ENCODE measurements at regions not wholly inside any gene's neighbourhood (a gene's known extent, or its start where the extent isn't known, plus 50 kb on each side); places are given as distances from the start of the nearest gene placed in this dataset.

- no peak for DNase-seq (ENCODE audit: low spot score)
These were observed 637.9 kb downstream of the NLGN4Y start for GRCh38 chrY:15162211-15162610.

GRCh38 chrY:15179890-15180289 lies 655.6 kb downstream of the NLGN4Y start:
- DNase-seq (ENCODE audit: low spot score) = no peak

GRCh38 chrY:15229056-15229455 lies 704.7 kb downstream of the NLGN4Y start:
- DNase-seq (ENCODE audit: low spot score) = no peak

GRCh38 chrY:15239596-15240132 lies 715.3 kb downstream of the NLGN4Y start:
- DNase-seq (ENCODE audit: low spot score) = no peak

- no peak for DNase-seq (ENCODE audit: low spot score)
These were observed 735.0 kb downstream of the NLGN4Y start for GRCh38 chrY:15259286-15259685.

- DNase-seq (ENCODE audit: low spot score) = no peak
These were observed 762.2 kb downstream of the NLGN4Y start for GRCh38 chrY:15286572-15286971.

- DNase-seq (ENCODE audit: low spot score) = no peak
These were observed 765.5 kb downstream of the NLGN4Y start for GRCh38 chrY:15289821-15290220.

- DNase-seq (ENCODE audit: low spot score) = no peak
These were observed 768.6 kb downstream of the NLGN4Y start for GRCh38 chrY:15292881-15293280.

GRCh38 chrY:15301879-15302278 lies 777.5 kb downstream of the NLGN4Y start:
- DNase-seq (ENCODE audit: low spot score) = no peak

GRCh38 chrY:15312166-15312565 lies 787.8 kb downstream of the NLGN4Y start:
- DNase-seq (ENCODE audit: low spot score) = no peak

GRCh38 chrY:15324189-15324588 lies 799.9 kb downstream of the NLGN4Y start:
- DNase-seq (ENCODE audit: low spot score) = no peak

GRCh38 chrY:15325201-15325600 lies 800.9 kb downstream of the NLGN4Y start:
- DNase-seq (ENCODE audit: low spot score) = no peak

- no peak for DNase-seq (ENCODE audit: low spot score)
These were observed 802.3 kb downstream of the NLGN4Y start for GRCh38 chrY:15326673-15327072.

- DNase-seq (ENCODE audit: low spot score) = no peak
These were observed 804.5 kb downstream of the NLGN4Y start for GRCh38 chrY:15328848-15329247.

- no peak for DNase-seq (ENCODE audit: low spot score)
These were observed 819.2 kb downstream of the NLGN4Y start for GRCh38 chrY:15343522-15343921.

- no peak for DNase-seq (ENCODE audit: low spot score)
These were observed 821.3 kb downstream of the NLGN4Y start for GRCh38 chrY:15345471-15346155.

GRCh38 chrY:15349351-15349750 lies 825.0 kb downstream of the NLGN4Y start:
- no peak for DNase-seq (ENCODE audit: low spot score)

- DNase-seq (ENCODE audit: low spot score) = peak; percentile 31
These were observed 831.0 kb downstream of the NLGN4Y start for GRCh38 chrY:15355321-15355720.

GRCh38 chrY:15360471-15360870 lies 836.1 kb downstream of the NLGN4Y start:
- DNase-seq (ENCODE audit: low spot score) = no peak

- no peak for DNase-seq (ENCODE audit: low spot score)
These were observed 840.7 kb downstream of the NLGN4Y start for GRCh38 chrY:15364996-15365395.

- no peak for DNase-seq (ENCODE audit: low spot score)
These were observed 844.5 kb downstream of the NLGN4Y start for GRCh38 chrY:15368786-15369185.

- no peak for DNase-seq (ENCODE audit: low spot score)
These were observed 860.8 kb downstream of the NLGN4Y start for GRCh38 chrY:15385178-15385577.

- no peak for DNase-seq (ENCODE audit: low spot score)
These were observed 873.4 kb downstream of the NLGN4Y start for GRCh38 chrY:15397556-15398280.

Measured in CD4-positive, alpha-beta T cell treated with Interleukin-15 for 4 hours (primary cell).